Ectodermal cell (in vitro differentiated cells): ENCODE measurements at regions not wholly inside any gene's neighbourhood (a gene's known extent, or its start where the extent isn't known, plus 50 kb on each side); places are given as distances from the start of the nearest gene placed in this dataset.
A peak's percentile ranks its signal among the peaks of the same experiment; 100 is the strongest.

Experiments
- H3K27ac ChIP-seq: 2 replicates; pipeline ENCODE4 v1.7.0; 2013; ENCODE audit warnings: mild to moderate bottlenecking, low read depth, low read length; ENCODE audit not compliant: insufficient read depth, poor library complexity, severe bottlenecking
- H3K27me3 ChIP-seq: 2 replicates; pipeline ENCODE4 v1.7.0; 2013; ENCODE audit warnings: mild to moderate bottlenecking, low read length; ENCODE audit not compliant: insufficient read depth, control insufficient read depth, poor library complexity, severe bottlenecking
- H3K36me3 ChIP-seq: one replicate; pipeline ENCODE4 v1.7.0; 2013; ENCODE audit warnings: low read length; ENCODE audit not compliant: control insufficient read depth, insufficient read depth
- H3K4me1 ChIP-seq: one replicate; pipeline ENCODE4 v1.7.0; 2013; ENCODE audit warnings: low read length; ENCODE audit not compliant: control insufficient read depth, insufficient read depth
- H3K4me3 ChIP-seq: 2 replicates; pipeline ENCODE4 v1.7.0; 2013; ENCODE audit warnings: low read depth, low read length, control low read depth; ENCODE audit not compliant: insufficient read depth
- H3K9me3 ChIP-seq: 2 replicates; pipeline ENCODE4 v1.7.0; 2013; ENCODE audit warnings: mild to moderate bottlenecking, low read length, moderate library complexity; ENCODE audit not compliant: control insufficient read depth
- WGBS, 2 experiments: methylation state at CpG; one replicate each; pipeline ENCODE4 v1.1.7; 2013; ENCODE audit warnings: missing lambda C conversion rate in 2 of 2; 5-methylcytosine and 5-hydroxymethylcytosine counted together

GRCh38 chr6:26264547-26264946 lies 100.5 kb upstream of the BTN3A2 start:
- 86 to 100% methylated on average over 1 of the region's 1 CpG for WGBS, 2 experiments
- no peaks in the 10 kb centered on the region for H3K36me3 ChIP-seq

GRCh38 chr6:26267083-26267589 lies 97.9 kb upstream of the BTN3A2 start:
- WGBS, 2 experiments, result 93% methylated on average over 3 of the region's 3 CpGs
- no peaks in the 10 kb centered on the region for H3K4me1 ChIP-seq
- H3K9me3 ChIP-seq, result no peaks in the 10 kb centered on the region
- H3K27me3 ChIP-seq, result no peaks in the 10 kb centered on the region
- H3K36me3 ChIP-seq, result no peaks in the 10 kb centered on the region
- H3K27ac ChIP-seq, result no peak overlapping the region
- H3K4me3 ChIP-seq, result no peak overlapping the region

More at GRCh38 chr6:26264547-26264946, 100.5 kb upstream of the BTN3A2 start:
- no peaks in the 10 kb centered on the region for H3K9me3 ChIP-seq
- H3K4me1 ChIP-seq, result no peaks in the 10 kb centered on the region
- no peaks in the 10 kb centered on the region for H3K27me3 ChIP-seq
- H3K27ac ChIP-seq, result no peak overlapping the region
- no peak overlapping the region for H3K4me3 ChIP-seq

DNA sequence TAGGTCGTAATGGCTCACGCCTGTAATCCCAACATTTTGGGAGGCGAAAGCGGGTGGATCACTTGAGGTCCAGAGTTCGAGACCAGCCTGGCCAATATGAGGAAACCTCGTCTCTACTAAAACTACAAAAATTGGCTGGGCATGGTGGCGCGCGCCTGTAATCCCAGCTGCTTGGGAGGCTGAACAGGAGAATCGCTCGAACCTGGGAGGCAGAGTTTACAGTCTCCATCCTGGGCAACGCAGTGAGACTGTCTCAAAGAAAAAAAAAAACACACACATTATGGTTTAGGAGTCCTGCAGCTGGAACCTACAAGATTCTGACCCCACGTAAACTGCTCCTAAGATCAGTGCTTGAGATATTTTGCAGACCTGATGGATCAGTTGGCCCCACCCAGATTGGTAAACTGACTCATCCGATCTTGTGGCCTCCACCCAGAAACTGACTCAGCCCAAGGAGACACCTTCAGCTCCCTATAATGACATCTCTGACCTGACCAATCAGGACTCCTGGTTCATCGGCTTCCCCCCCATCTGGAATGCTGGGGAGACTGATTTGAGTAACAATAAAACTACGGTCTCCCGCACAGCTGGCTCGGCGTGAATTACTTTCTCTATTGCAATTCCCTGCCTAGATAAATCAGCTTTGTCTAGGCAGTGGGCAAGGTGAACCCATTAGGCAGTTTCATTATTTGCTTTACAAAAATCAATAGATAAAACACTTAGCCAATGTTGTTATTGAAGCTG lies 96.2 kb upstream of the BTN3A2 start:
- Histone ChIP-seq H3K27me3 (no peaks in the 10 kb centered on the region), H3K4me3 (peak overlapping the region; percentile 79), H3K4me1 (no peaks in the 10 kb centered on the region), H3K36me3 (no peaks in the 10 kb centered on the region), H3K9me3 (no peaks in the 10 kb centered on the region), H3K27ac (no peak overlapping the region)
- WGBS, 2 experiments, result 64 to 65% methylated on average over 19 of the region's 19 CpGs

DNA sequence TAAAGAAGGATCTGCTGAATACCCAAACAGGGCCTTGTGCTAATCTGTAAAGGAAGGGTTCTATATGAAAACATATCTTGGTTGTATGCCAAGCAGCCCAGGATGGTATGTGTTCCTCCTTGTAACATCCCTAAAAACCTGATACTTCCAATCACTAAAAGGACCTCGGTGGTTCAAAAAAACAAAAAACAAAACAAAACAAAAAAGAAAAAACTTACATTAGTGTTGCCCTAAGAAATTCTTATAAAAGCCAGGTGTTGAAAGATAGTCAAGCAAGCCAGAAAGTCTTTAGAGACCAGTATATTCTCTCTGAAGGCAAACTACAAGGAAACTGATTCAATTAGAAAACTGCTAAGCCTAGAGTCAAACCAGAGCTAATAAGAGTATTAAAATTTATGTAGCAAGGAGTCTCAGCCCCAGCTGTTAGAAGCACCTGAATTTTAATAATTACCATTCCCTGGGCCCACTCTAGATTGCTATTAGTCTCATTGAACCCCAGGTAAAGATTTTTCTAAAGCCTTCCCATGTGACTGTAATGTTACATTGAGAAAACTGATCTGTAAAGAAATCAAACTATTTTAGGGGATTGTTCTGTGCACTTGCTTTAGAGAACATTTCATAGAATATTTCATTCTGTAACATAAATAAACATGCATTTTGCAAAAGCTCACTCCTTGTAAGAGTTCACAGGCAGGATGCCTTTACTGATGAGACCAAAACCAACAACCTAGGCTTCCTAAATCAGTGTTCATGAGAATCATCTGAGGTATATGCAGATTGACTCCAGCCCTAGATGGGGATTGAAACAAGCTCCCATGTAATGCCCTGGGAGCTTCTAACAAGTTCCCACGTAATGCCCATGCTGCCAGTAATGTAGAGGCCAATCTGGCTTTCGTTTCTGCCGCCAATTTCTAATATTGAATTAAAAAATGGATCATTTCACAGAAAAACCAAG lies 95.2 kb upstream of the BTN3A2 start:
- Histone ChIP-seq H3K36me3 (no peaks in the 10 kb centered on the region), H3K27ac (peak overlapping the region; percentile 51), H3K27me3 (no peaks in the 10 kb centered on the region), H3K4me3 (peak overlapping the region; percentile 79), H3K9me3 (no peaks in the 10 kb centered on the region), H3K4me1 (peaks cover 5% of the 10 kb centered on the region)
- WGBS, 2 experiments, result 3 to 5% methylated on average over 4 of the region's 4 CpGs

GRCh38 chr6:26270486-26270861 lies 94.5 kb upstream of the BTN3A2 start:
- H3K27me3 ChIP-seq, result no peaks in the 10 kb centered on the region
- 0% methylated on average over 9 to 10 of the region's 10 CpGs for WGBS, 2 experiments
- peak overlapping the region; percentile 51 for H3K27ac ChIP-seq
- peak overlapping the region; percentile 79 for H3K4me3 ChIP-seq
- H3K4me1 ChIP-seq, result peaks cover 5% of the 10 kb centered on the region
- H3K36me3 ChIP-seq, result no peaks in the 10 kb centered on the region
- H3K9me3 ChIP-seq, result no peaks in the 10 kb centered on the region

- no peaks in the 10 kb centered on the region for H3K36me3 ChIP-seq
- no peaks in the 10 kb centered on the region for H3K27me3 ChIP-seq
- 0% methylated on average over 49 of the region's 49 CpGs for WGBS, 2 experiments
- peak overlapping the region; percentile 58 for H3K27ac ChIP-seq
- peak overlapping the region; percentile 79 for H3K4me3 ChIP-seq
- H3K9me3 ChIP-seq, result no peaks in the 10 kb centered on the region
- H3K4me1 ChIP-seq, result peaks cover 5% of the 10 kb centered on the region
These were observed 93.9 kb upstream of the BTN3A2 start for GRCh38 chr6:26270903-26271667.

DNA sequence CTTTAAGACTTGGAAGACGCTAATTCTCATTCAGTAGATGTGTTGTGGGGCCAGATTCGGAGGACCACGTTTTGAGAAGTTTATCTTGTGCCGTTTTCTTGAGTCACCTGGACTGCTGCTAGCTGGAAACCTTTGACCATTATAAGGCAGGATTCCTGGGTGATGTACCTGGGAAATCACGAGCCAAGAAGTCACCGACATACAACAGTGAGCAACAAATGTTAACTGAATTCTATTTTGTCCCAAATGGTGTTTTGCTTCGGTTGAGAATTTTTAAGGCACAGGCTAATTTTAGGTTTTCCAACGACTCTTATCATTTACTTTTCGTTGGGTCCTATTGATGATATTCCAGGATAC lies 93.4 kb upstream of the BTN3A2 start:
- H3K4me3 ChIP-seq, result peak overlapping the region; percentile 79
- H3K4me1 ChIP-seq, result peaks cover 5% of the 10 kb centered on the region
- H3K27me3 ChIP-seq, result no peaks in the 10 kb centered on the region
- H3K9me3 ChIP-seq, result no peaks in the 10 kb centered on the region
- 0% methylated on average over 9 of the region's 9 CpGs for WGBS, 2 experiments
- H3K36me3 ChIP-seq, result no peaks in the 10 kb centered on the region
- peak overlapping the region; percentile 58 for H3K27ac ChIP-seq

DNA sequence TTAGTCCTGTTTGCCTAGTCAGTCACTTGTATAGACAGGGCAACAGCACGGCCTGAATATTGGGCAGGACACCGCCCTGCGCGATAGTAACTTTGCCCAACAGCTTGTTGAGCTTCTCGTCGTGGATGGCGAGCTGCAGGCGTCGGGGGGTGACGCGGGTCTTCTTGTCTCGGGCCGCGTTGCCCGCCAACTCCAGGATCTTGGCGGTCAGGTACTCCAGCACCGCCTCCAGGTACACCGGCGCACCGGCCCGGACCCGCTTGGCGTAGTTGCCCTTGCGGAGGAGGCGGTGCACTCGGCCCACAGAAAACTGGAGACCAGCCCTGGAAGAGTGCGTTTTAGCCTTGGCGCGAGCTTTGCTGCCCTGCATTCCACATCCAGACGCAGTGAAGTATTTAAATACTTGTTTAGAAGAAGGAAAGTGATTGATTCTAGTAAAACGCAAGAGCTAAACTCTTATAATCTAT lies 92.8 kb upstream of the BTN3A2 start:
- 0% methylated on average over 31 of the region's 31 CpGs for WGBS, 2 experiments
- peak overlapping the region; percentile 79 for H3K4me3 ChIP-seq

DNA sequence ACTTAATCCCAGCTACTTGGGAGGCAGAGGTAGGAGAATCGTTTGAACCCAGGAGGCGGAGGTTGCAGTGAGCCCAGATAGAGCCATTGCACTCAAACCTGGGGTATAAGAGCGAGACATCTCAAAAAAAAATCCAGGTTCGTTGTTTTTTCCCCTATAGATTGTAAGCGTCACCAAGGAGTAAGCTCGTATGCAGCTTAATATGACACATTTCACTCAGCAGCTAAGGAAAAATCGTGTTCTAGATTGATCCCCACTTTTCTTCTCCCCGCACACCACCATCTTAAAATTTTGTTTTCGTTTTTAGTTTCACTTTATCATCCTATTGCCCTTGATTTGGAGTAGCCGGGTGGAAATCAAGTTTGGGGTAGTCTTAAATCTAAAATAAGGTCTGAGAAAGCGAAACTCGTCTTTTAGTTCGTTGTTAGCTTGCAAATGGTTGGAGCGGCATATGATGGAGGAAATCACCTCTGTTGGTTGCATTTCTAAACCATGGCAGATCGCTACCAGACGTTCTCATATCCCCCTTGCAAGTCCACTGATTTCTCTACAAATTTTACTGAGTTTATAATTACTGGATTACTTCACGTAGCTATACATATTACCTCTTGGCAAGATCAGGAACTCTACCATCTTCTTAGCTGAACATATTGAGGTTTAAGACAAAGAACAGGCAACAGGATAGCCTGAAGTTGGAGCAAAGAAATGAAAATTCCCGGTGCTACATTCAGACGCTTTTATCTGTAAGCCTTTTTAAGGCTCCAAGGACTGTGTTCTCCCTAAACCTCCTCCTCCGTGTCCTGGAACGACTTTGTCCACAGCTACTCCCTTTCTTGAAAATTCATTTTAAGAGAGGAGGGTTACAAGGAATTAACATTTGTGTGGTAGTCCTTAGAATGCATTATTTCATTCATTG lies 91.1 kb upstream of the BTN3A2 start:
- no peak overlapping the region for H3K27ac ChIP-seq
- H3K36me3 ChIP-seq, result no peaks in the 10 kb centered on the region
- H3K4me1 ChIP-seq, result peaks cover 5% of the 10 kb centered on the region
- no peaks in the 10 kb centered on the region for H3K9me3 ChIP-seq
- no peaks in the 10 kb centered on the region for H3K27me3 ChIP-seq
- peak overlapping the region; percentile 79 for H3K4me3 ChIP-seq
- WGBS, 2 experiments, result 26 to 27% methylated on average over 19 to 21 of the region's 21 CpGs

More for the DNA sequence above, 92.8 kb upstream of the BTN3A2 start:
- Histone ChIP-seq H3K36me3 (no peaks in the 10 kb centered on the region), H3K27ac (peak overlapping the region; percentile 58), H3K4me1 (peaks cover 5% of the 10 kb centered on the region), H3K9me3 (no peaks in the 10 kb centered on the region), H3K27me3 (no peaks in the 10 kb centered on the region)
